ENCODE measurements at regions not wholly inside any gene's neighbourhood (a gene's known extent, or its start where the extent isn't known, plus 50 kb on each side); places are given as distances from the start of the nearest gene placed in this dataset.

- TF ChIP-seq CTCF (IDR thresholded peaks at IDR 0.05; ENCODE audit: control extremely low read depth in 1 of 3, insufficient read depth in 1 of 3, low read depth in 1 of 3, low read length in 3 of 3) (no peak), ASH2L (IDR thresholded peaks at IDR 0.05; ENCODE audit: low read length) (no peak), TAF1 (IDR thresholded peaks at IDR 0.05; ENCODE audit: low read depth, low read length) (no peak), CTBP2 (IDR thresholded peaks at IDR 0.05; ENCODE audit: borderline replicate concordance, insufficient read depth, insufficient read length, low read length) (no peak), GABPA (IDR thresholded peaks at IDR 0.05; ENCODE audit: borderline replicate concordance, insufficient read depth, low read length) (no peak), SRF (IDR thresholded peaks at IDR 0.05; ENCODE audit: low read depth, low read length) (no peak), POU5F1 (IDR thresholded peaks at IDR 0.05; ENCODE audit: low read depth, low read length) (no peak), CHD1 (IDR thresholded peaks at IDR 0.05; ENCODE audit: low read depth, low read length) (no peak), YY1 (IDR thresholded peaks at IDR 0.05; ENCODE audit: low read depth, low read length) (no peak)
Observed at GRCh38 chr5:79923431-79923830, 67.6 kb downstream of the MTX3 start (continued).
